Loucy (cell line): ENCODE measurements at regions not wholly inside any gene's neighbourhood (a gene's known extent, or its start where the extent isn't known, plus 50 kb on each side); places are given as distances from the start of the nearest gene placed in this dataset.

Experiments used
- EZH2phosphoT487 ChIP-seq: fragments of 200-600 bp; IDR thresholded peaks from 2 replicates; pipeline ENCODE4 v1.6.1; 2018; ENCODE audit warnings: antibody characterized with exemption, mild to moderate bottlenecking, moderate library complexity, borderline replicate concordance
- TF ChIP-seq, protein P1 (sequence below): fragments of 200-600 bp; sonication (generic); conservative IDR thresholded peaks from 2 replicates; pipeline ENCODE4 v1.5.1; 2014; ENCODE audit warnings: mild to moderate bottlenecking, antibody characterized with exemption, low read length

GRCh38 chr2:66753660-66754059 is 318.7 kb downstream of the MEIS1 start:
- TF ChIP-seq, protein P1, sequence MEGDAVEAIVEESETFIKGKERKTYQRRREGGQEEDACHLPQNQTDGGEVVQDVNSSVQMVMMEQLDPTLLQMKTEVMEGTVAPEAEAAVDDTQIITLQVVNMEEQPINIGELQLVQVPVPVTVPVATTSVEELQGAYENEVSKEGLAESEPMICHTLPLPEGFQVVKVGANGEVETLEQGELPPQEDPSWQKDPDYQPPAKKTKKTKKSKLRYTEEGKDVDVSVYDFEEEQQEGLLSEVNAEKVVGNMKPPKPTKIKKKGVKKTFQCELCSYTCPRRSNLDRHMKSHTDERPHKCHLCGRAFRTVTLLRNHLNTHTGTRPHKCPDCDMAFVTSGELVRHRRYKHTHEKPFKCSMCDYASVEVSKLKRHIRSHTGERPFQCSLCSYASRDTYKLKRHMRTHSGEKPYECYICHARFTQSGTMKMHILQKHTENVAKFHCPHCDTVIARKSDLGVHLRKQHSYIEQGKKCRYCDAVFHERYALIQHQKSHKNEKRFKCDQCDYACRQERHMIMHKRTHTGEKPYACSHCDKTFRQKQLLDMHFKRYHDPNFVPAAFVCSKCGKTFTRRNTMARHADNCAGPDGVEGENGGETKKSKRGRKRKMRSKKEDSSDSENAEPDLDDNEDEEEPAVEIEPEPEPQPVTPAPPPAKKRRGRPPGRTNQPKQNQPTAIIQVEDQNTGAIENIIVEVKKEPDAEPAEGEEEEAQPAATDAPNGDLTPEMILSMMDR = no peak
- no peak for TF ChIP-seq EZH2phosphoT487
